Central memory CD8-positive, alpha-beta T cell (primary cell): ENCODE measurements at regions not wholly inside any gene's neighbourhood (a gene's known extent, or its start where the extent isn't known, plus 50 kb on each side); places are given as distances from the start of the nearest gene placed in this dataset.
"Not testable (repeated sequence)": the region's sequence is repeated elsewhere in the genome, so short reads cannot be mapped to it uniquely, and the experiment has no call there.

ENCODE experiments used
- ATAC-seq: fragments of 150-1000 bp; cut with Tn5 transposase; replicated peaks from 2 replicates; pipeline ENCODE4 v1.10.0; 2022; ENCODE audit warnings: mild to moderate bottlenecking, moderate FRiP score, moderate number of reproducible peaks; ENCODE audit not compliant: poor library complexity, severe bottlenecking; ENCODE audit errors: extremely low read depth
- DNase-seq, 2 donors: peaks; one replicate each; pipeline ENCODE4 v3.0.0; 2021; ENCODE audit warnings: low spot score in 2 of 2
- H3K27ac Mint-ChIP-seq: one replicate; pipeline ENCODE4 v1.8.0; 2022; ENCODE audit warnings: low read depth, mild to moderate bottlenecking, moderate library complexity, mixed read lengths
- H3K27me3 Mint-ChIP-seq: one replicate; pipeline ENCODE4 v1.8.0; 2022; ENCODE audit warnings: mixed read lengths
- H3K36me3 Mint-ChIP-seq: one replicate; pipeline ENCODE4 v1.8.0; 2022; ENCODE audit warnings: mild to moderate bottlenecking, moderate library complexity, mixed read lengths; ENCODE audit not compliant: insufficient read depth
- H3K4me1 Mint-ChIP-seq: one replicate; pipeline ENCODE4 v1.8.0; 2022; ENCODE audit warnings: mixed read lengths
- H3K4me3 Mint-ChIP-seq: one replicate; pipeline ENCODE4 v1.8.0; 2022; ENCODE audit warnings: mild to moderate bottlenecking, moderate library complexity, mixed read lengths
- H3K9me3 Mint-ChIP-seq: one replicate; pipeline ENCODE4 v1.8.0; 2022; ENCODE audit warnings: mixed read lengths

DNA sequence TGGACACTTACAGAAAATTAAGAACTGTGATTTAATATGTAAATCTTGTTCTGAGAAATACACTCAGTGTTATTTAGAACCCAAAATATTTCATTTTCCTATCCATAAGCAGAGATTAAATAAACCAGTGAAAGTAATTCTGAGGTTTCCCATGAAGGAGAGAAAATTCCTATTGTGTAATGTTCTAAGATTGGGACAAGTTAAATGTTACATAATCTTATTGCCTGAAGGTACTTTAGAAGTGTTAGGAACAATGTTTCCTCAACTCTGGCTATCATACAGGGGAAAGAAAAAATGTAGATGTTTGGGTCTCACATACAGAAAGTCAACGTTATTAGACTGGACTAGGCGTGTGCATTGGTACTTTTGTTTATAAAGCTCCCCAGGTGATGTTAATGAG is 281.9 kb upstream of the SYT10 start:
- no peak overlapping the region for H3K27ac Mint-ChIP-seq
- H3K36me3 Mint-ChIP-seq: peaks cover 1% of the 10 kb centered on the region
- ATAC-seq (no peak), DNase-seq (no peak)
- no peaks in the 10 kb centered on the region for H3K4me1 Mint-ChIP-seq
- no peaks in the 10 kb centered on the region for H3K27me3 Mint-ChIP-seq
- H3K4me3 Mint-ChIP-seq: no peak overlapping the region
- H3K9me3 Mint-ChIP-seq: peaks cover 18% of the 10 kb centered on the region

DNA sequence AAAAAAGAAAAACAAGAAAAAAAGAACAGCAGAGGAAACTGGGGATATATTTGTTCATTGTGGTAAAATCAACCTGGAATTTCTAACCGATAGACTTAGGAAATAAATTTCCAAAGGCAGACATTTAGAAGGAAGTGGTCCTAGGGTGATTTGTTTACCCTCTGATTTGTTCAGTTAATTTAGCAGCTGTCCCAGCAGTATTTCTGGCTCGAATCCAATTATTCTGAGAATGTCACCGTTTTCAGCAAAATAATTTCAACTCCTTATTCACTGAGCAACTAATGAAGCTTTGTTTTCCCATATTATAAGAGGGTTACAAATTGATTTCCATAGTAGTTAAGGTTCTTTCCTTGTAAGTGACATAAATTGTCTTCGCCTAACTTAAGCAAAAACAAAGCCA is 285.2 kb upstream of the SYT10 start:
- peaks cover 27% of the 10 kb centered on the region for H3K9me3 Mint-ChIP-seq
- no peak for DNase-seq

GRCh38 chr12:33734871-33735270 is 287.4 kb upstream of the ALG10 start:
- no peaks in the 10 kb centered on the region for H3K27me3 Mint-ChIP-seq
- ATAC-seq (no peak), DNase-seq (no peak)
- peaks cover 14% of the 10 kb centered on the region for H3K9me3 Mint-ChIP-seq
- no peaks in the 10 kb centered on the region for H3K4me1 Mint-ChIP-seq
- H3K36me3 Mint-ChIP-seq: no peaks in the 10 kb centered on the region
- H3K27ac Mint-ChIP-seq: no peak overlapping the region
- no peak overlapping the region for H3K4me3 Mint-ChIP-seq

More for the DNA sequence above, 285.2 kb upstream of the SYT10 start:
- Mint-ChIP-seq H3K27me3 (no peaks in the 10 kb centered on the region), H3K4me1 (no peaks in the 10 kb centered on the region), H3K36me3 (peaks cover 1% of the 10 kb centered on the region), H3K27ac (no peak overlapping the region), H3K4me3 (no peak overlapping the region)
- ATAC-seq: no peak

DNA sequence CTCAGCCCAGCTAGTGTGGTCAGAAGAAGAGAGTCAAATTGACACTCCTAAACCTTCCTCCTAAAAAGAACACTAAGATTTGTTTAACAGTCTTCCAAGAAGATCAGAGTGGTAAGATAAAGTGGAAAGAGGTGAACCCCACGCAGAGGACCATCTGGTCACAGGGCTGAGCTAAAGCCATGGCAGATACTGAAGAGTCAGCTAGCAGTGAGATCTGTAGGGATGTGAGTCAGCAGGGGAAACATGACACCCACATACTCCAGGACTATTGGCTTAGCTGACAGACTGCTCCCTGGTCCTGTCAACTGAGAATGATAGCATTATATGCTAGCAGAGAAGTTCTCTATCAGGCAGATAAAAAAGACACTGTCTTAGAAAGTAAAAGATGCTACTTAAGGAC is 269.4 kb upstream of the ALG10 start:
- Mint-ChIP-seq H3K9me3 (peaks cover 28% of the 10 kb centered on the region), H3K27ac (no peak overlapping the region), H3K36me3 (no peaks in the 10 kb centered on the region), H3K27me3 (no peaks in the 10 kb centered on the region), H3K4me1 (no peaks in the 10 kb centered on the region), H3K4me3 (no peak overlapping the region)
- DNase-seq: no peak
- ATAC-seq: no peak

- Mint-ChIP-seq H3K9me3 (peaks cover 32% of the 10 kb centered on the region), H3K27me3 (no peaks in the 10 kb centered on the region), H3K27ac (no peak overlapping the region), H3K4me1 (no peaks in the 10 kb centered on the region), H3K36me3 (no peaks in the 10 kb centered on the region), H3K4me3 (no peak overlapping the region)
- no peak for ATAC-seq
- DNase-seq: no peak
These were observed 264.6 kb upstream of the ALG10 start for GRCh38 chr12:33757701-33758100.

DNA sequence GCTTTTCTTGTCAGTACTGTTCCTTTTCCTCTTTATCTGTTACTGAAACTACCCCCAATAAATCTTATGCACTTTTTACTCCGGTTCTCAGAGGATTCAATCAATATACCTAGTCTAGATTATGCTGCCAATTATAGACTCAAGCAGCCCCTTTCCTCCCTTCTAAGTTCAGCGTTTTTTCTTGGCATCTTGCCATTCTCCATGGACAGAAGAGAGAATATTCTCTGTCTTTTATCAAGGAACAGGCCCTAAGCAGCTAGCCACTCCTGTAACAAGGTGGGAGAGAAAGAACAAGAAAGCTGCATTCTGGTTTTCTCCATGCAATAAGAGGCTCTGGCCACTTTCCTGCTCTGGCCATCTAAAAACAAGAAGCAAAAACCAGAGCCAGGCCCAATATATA is 263.0 kb upstream of the ALG10 start:
- H3K4me3 Mint-ChIP-seq: no peak overlapping the region
- H3K36me3 Mint-ChIP-seq: no peaks in the 10 kb centered on the region
- DNase-seq (no peak), ATAC-seq (no peak)
- no peaks in the 10 kb centered on the region for H3K27me3 Mint-ChIP-seq
- no peak overlapping the region for H3K27ac Mint-ChIP-seq
- H3K4me1 Mint-ChIP-seq: no peaks in the 10 kb centered on the region
- peaks cover 22% of the 10 kb centered on the region for H3K9me3 Mint-ChIP-seq

GRCh38 chr12:33763331-33763730 is 259.0 kb upstream of the ALG10 start:
- Mint-ChIP-seq H3K9me3 (peaks cover 9% of the 10 kb centered on the region), H3K27me3 (no peaks in the 10 kb centered on the region), H3K27ac (no peak overlapping the region), H3K4me1 (no peaks in the 10 kb centered on the region), H3K36me3 (no peaks in the 10 kb centered on the region), H3K4me3 (no peak overlapping the region)
- DNase-seq (no peak), ATAC-seq (no peak)

- Mint-ChIP-seq H3K36me3 (no peaks in the 10 kb centered on the region), H3K27ac (no peak overlapping the region), H3K27me3 (no peaks in the 10 kb centered on the region), H3K4me1 (no peaks in the 10 kb centered on the region), H3K9me3 (peaks cover 21% of the 10 kb centered on the region), H3K4me3 (no peak overlapping the region)
- DNase-seq: no peak
- no peak for ATAC-seq
These were observed 251.6 kb upstream of the ALG10 start for GRCh38 chr12:33770652-33771051.

GRCh38 chr12:33771889-33772288 is 250.4 kb upstream of the ALG10 start:
- Mint-ChIP-seq H3K4me1 (no peaks in the 10 kb centered on the region), H3K27ac (no peak overlapping the region), H3K27me3 (no peaks in the 10 kb centered on the region), H3K36me3 (no peaks in the 10 kb centered on the region), H3K9me3 (peaks cover 28% of the 10 kb centered on the region), H3K4me3 (no peak overlapping the region)
- no peak for ATAC-seq
- DNase-seq: no peak

DNA sequence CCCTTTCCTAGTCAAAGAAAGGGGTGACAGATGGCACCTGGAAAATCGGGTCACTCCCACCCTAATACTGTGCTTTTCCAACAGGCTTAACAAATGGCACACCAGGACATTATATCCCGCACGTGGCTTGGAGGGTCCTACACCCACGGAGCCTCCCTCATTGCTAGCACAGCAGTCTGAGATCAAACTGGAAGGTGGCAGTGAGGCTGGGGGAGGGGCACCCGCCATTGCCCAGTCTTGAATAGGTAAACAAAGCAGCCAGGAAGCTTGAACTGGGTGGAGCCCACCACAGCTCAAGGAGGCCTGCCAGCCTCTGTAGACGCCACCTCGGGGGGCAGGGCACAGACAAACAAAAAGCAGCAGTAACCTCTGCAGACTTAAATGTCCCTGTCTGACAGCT is 249.2 kb upstream of the ALG10 start:
- peaks cover 28% of the 10 kb centered on the region for H3K9me3 Mint-ChIP-seq
- not testable (repeated sequence) for DNase-seq, H3K36me3 Mint-ChIP-seq, ATAC-seq, H3K4me1 Mint-ChIP-seq, H3K4me3 Mint-ChIP-seq, H3K27ac Mint-ChIP-seq, H3K27me3 Mint-ChIP-seq

DNA sequence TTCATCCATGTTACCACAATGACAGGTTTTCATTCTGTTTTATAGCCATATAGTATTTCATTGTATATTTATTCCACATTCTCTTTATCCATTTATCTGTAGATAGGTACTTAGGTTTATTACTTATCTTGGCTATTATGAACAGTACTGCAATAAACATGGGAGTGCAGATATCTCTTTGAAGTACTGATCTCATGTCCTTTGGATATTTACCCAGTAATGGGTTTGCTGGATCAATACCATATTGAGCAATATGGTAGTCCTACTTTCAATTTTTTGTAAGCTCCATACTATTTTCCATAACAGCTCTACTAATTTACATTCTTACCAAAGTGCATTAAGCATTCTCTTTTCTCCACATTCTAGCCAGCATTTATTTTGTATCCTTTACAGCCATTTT is 235.8 kb upstream of the ALG10 start:
- Mint-ChIP-seq H3K4me1 (no peaks in the 10 kb centered on the region), H3K9me3 (peaks cover 12% of the 10 kb centered on the region), H3K27ac (no peak overlapping the region), H3K36me3 (no peaks in the 10 kb centered on the region), H3K27me3 (no peaks in the 10 kb centered on the region), H3K4me3 (no peak overlapping the region)
- ATAC-seq (no peak), DNase-seq (no peak)

GRCh38 chr12:33794954-33795353 is 227.3 kb upstream of the ALG10 start:
- Mint-ChIP-seq H3K36me3 (no peaks in the 10 kb centered on the region), H3K4me3 (no peak overlapping the region), H3K4me1 (no peaks in the 10 kb centered on the region), H3K9me3 (peaks cover 12% of the 10 kb centered on the region), H3K27me3 (no peaks in the 10 kb centered on the region), H3K27ac (no peak overlapping the region)
- ATAC-seq: no peak
- no peak for DNase-seq

DNA sequence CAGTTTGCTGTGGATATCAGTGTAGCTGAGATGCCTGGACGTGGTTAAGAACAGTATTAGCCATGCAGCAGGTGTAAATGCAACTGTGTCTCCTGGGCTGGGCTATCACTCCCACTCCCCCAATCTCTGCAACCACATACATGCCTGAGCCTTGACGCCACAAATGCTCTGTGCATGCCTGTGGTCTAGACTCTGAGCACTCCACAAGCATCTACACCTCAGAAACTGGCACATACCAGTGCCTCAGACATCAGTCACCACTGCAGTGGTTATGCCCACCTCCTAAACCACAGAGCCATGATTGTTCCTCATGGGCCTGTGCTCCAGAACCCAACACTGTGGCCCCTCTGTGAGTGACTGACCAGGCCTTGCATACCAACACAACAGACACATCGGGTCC is 226.8 kb upstream of the ALG10 start:
- Mint-ChIP-seq H3K4me3 (no peak overlapping the region), H3K27ac (no peak overlapping the region), H3K9me3 (peaks cover 13% of the 10 kb centered on the region), H3K27me3 (no peaks in the 10 kb centered on the region), H3K36me3 (no peaks in the 10 kb centered on the region), H3K4me1 (no peaks in the 10 kb centered on the region)
- ATAC-seq: no peak
- DNase-seq: no peak

DNA sequence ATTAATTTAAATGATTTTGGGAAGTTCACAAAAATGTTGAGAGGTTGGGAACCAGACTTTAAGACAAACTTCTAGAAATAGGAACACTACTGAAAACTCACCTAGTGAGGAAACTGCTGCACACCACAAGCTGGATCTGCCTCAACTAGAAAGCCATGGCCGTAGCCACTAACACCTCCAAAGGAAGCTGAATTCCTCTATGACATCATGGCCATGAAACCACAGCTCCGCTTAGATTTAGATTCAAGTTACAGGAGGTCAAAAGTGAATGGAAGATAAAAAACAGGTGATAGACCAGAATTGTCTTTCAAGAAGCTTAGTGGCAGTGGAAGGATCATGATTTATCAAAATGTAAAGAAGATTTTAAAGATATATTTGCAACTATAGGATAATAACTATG is 208.8 kb upstream of the ALG10 start:
- no peak for DNase-seq
- Mint-ChIP-seq H3K4me1 (no peaks in the 10 kb centered on the region), H3K27me3 (no peaks in the 10 kb centered on the region), H3K27ac (no peak overlapping the region), H3K36me3 (no peaks in the 10 kb centered on the region), H3K4me3 (no peak overlapping the region), H3K9me3 (peaks cover 28% of the 10 kb centered on the region)
- ATAC-seq: no peak
